K562 (cell line): ENCODE measurements at regions not wholly inside any gene's neighbourhood (a gene's known extent, or its start where the extent isn't known, plus 50 kb on each side); places are given as distances from the start of the nearest gene placed in this dataset.

Source experiments
- ATAC-seq: fragments of 200-7000 bp; cut with Tn5 transposase; 3 replicates; pipeline ENCODE4 v1.9.1; 2020; ENCODE audit warnings: moderate library complexity
- BruUV-seq: library from RNA; stranded (reverse); fragments of 400-500 nt; replicated peaks from 2 replicates; lab custom pipeline; 2021; lab: Mats Ljungman, UMichigan
- CTCF ChIA-PET: fragments of 300-600 bp; formaldehyde crosslinking; extraction: SDS; loops from one replicate; lab custom pipeline; 2021; ENCODE audit warnings: low intra/inter-chr PET ratio; lab: Yijun Ruan, JAX
- POLR2A ChIA-PET: fragments of 300-600, 350-650 bp; sonication (Branson Sonifier 250); formaldehyde crosslinking; extraction: SDS; loops from one replicate; lab custom pipeline; 2021; ENCODE audit warnings: antibody characterized with exemption, inconsistent platforms; lab: Yijun Ruan, JAX
- DNase-seq, 4 experiments: peaks; one replicate each; pipeline versions ENCODE4 v3.0.0 to v3.0.0-alpha.2; 2011 to 2018; ENCODE audit warnings: low spot score in 3 of 4, mixed read lengths in 3 of 4; ENCODE audit errors: extremely low read depth in 1 of 4
- FAIRE-seq: peaks from 2 replicates; lab custom pipeline; 2011; peaks lifted over from hg19 to GRCh38; lab: Jason Lieb, UNC
- H2AFZ ChIP-seq: 2 replicates; pipeline ENCODE4 v1.6.0; 2011; ENCODE audit warnings: low read depth, low read length, control low read depth, inconsistent platforms
- H3K27ac ChIP-seq: fragments of 200-600 bp; 3 replicates; pipeline ENCODE4 v1.8.0; 2011; ENCODE audit warnings: low read depth, mild to moderate bottlenecking, control low read depth, inconsistent platforms, low read length, moderate library complexity, mixed read lengths; ENCODE audit errors: extremely low read depth
- H3K27me3 ChIP-seq, 2 experiments: fragments of 300-600 bp in 1 of 2; 2 replicates in 1 of 2; 3 replicates in 1 of 2; pipeline versions ENCODE4 v1.6.0 to v1.8.0; 2011; ENCODE audit warnings: inconsistent platforms in 2 of 2, low read length in 2 of 2, mild to moderate bottlenecking in 1 of 2, mixed read lengths in 1 of 2, moderate library complexity in 1 of 2; ENCODE audit not compliant: control insufficient read depth in 2 of 2, insufficient read depth in 2 of 2
- H3K36me3 ChIP-seq: fragments of 300-600 bp; 3 replicates; pipeline ENCODE4 v1.8.0; 2011; ENCODE audit warnings: mild to moderate bottlenecking, low read length, inconsistent platforms; ENCODE audit not compliant: control insufficient read depth, insufficient read depth
- H3K4me1 ChIP-seq, 2 experiments: fragments of 200-600 bp in 1 of 2; replicated peaks in 1 of 2; 2 replicates in 1 of 2; 3 replicates in 1 of 2; pipeline versions ENCODE4 v1.5.1 to v1.8.0; 2011; ENCODE audit warnings: inconsistent platforms in 2 of 2, low read length in 2 of 2, mild to moderate bottlenecking in 1 of 2, mixed read lengths in 1 of 2, moderate library complexity in 1 of 2; ENCODE audit not compliant: control insufficient read depth in 2 of 2, insufficient read depth in 2 of 2
- H3K4me2 ChIP-seq: 2 replicates; pipeline ENCODE4 v1.6.1; 2011; ENCODE audit warnings: low read length, control low read depth, inconsistent platforms, mixed read lengths; ENCODE audit not compliant: insufficient read depth
- H3K4me3 ChIP-seq: fragments of 200-600 bp; sonication (generic), shearing (Covaris generic); 2 replicates; pipeline ENCODE4 v1.5.1; 2016; ENCODE audit warnings: control low read depth, inconsistent platforms
- H3K79me2 ChIP-seq: fragments of 200-600 bp; 3 replicates; pipeline ENCODE4 v1.8.0; 2011; ENCODE audit warnings: low read length, inconsistent platforms; ENCODE audit not compliant: control insufficient read depth, insufficient read depth
- H3K9ac ChIP-seq, 2 experiments: 2 replicates each; pipeline versions ENCODE4 v1.6.0 to v1.6.1; 2011; ENCODE audit warnings: low read depth in 2 of 2, low read length in 2 of 2, control low read depth in 1 of 2, inconsistent platforms in 1 of 2, mild to moderate bottlenecking in 1 of 2, mixed read lengths in 1 of 2; ENCODE audit not compliant: insufficient read depth in 1 of 2
- H3K9me1 ChIP-seq: one replicate; pipeline ENCODE4 v1.6.0; 2011; ENCODE audit warnings: inconsistent platforms, mild to moderate bottlenecking, low read length, moderate library complexity; ENCODE audit not compliant: control insufficient read depth, insufficient read depth
- H3K9me3 ChIP-seq: replicated peaks from 2 replicates; pipeline ENCODE4 v1.5.1; 2011; ENCODE audit warnings: low read depth, low read length, inconsistent platforms; ENCODE audit not compliant: control insufficient read depth, insufficient read depth
- H4K20me1 ChIP-seq: replicated peaks from 2 replicates; pipeline ENCODE4 v1.6.1; 2011; ENCODE audit warnings: low read length, inconsistent platforms, mixed read lengths; ENCODE audit not compliant: control insufficient read depth, insufficient read depth
- BDP1 ChIP-seq: IDR thresholded peaks from 3 replicates; pipeline ENCODE4 v1.6.1; 2011; ENCODE audit not compliant: insufficient read length, insufficient read depth
- DDX20 ChIP-seq: fragments of 450-650 bp; IDR thresholded peaks from 2 replicates; pipeline ENCODE4 v1.6.1; 2016; ENCODE audit warnings: missing genetic modification characterization, low read depth, mild to moderate bottlenecking, missing compliant biosample characterization, moderate library complexity
- HDGF ChIP-seq: fragments of 450-650 bp; IDR thresholded peaks from 2 replicates; pipeline ENCODE4 v1.6.1; 2016
- KLF16 ChIP-seq: IDR thresholded peaks from 2 replicates; pipeline ENCODE4 v1.6.1; 2016; ENCODE audit warnings: antibody characterized with exemption
- NELFE ChIP-seq: IDR thresholded peaks from 2 replicates; pipeline ENCODE4 v1.6.1; 2011; ENCODE audit warnings: mild to moderate bottlenecking; ENCODE audit not compliant: insufficient read depth, insufficient read length
- PTRF ChIP-seq: fragments of 450-650 bp; IDR thresholded peaks from 2 replicates; pipeline ENCODE4 v1.6.1; 2016; ENCODE audit warnings: mild to moderate bottlenecking, missing genetic modification characterization, missing compliant biosample characterization
- RBM17 ChIP-seq: fragments of 200-400 bp; formaldehyde crosslinking; IDR thresholded peaks from 2 replicates; pipeline ENCODE4 v1.6.1; 2017; ENCODE audit warnings: low read depth, mild to moderate bottlenecking, low read length, borderline replicate concordance
- SPI1 ChIP-seq: IDR thresholded peaks from 2 replicates; pipeline ENCODE4 v1.6.1; 2011; ENCODE audit warnings: low read depth, low read length, control low read depth, borderline replicate concordance
- TEAD1 ChIP-seq, 2 experiments: fragments of 450-650 bp in 1 of 2; sonication (generic) in 1 of 2; formaldehyde crosslinking; IDR thresholded peaks; 2 replicates each; pipeline versions ENCODE4 v1.4.0 to v1.8.0; 2020 to 2022; ENCODE audit warnings: mild to moderate bottlenecking in 2 of 2, missing genetic modification reagents in 1 of 2
- TFAM ChIP-seq: fragments of 250-450 bp; sonication (Bioruptor Pico); conservative IDR thresholded peaks from 2 replicates; pipeline ENCODE4 v1.5.0; 2021; ENCODE audit warnings: mild to moderate bottlenecking, moderate library complexity
- ZNF444 ChIP-seq: fragments of 250-450 bp; sonication (Bioruptor Pico); IDR thresholded peaks from 2 replicates; pipeline ENCODE4 v1.4.0; 2020; ENCODE audit warnings: mild to moderate bottlenecking, moderate library complexity
- ZNF583 ChIP-seq: fragments of 250-450 bp; sonication (Bioruptor Pico); IDR thresholded peaks from 2 replicates; pipeline ENCODE4 v1.4.0; 2020
- ZNF79 ChIP-seq: fragments of 250-450 bp; sonication (Bioruptor Pico); IDR thresholded peaks from 2 replicates; pipeline ENCODE4 v1.4.0; 2020; ENCODE audit warnings: low read depth, mild to moderate bottlenecking, moderate library complexity
- ZNF830 ChIP-seq: fragments of 250-450 bp; sonication (Bioruptor Pico); IDR thresholded peaks from 2 replicates; pipeline ENCODE4 v1.5.0; 2021; ENCODE audit warnings: mild to moderate bottlenecking
- WGBS: fragments of 100-300 bp; shearing (Covaris generic); methylation state at CpG from one replicate; pipeline ENCODE4 v1.1.6; 2016; ENCODE audit warnings: low coverage, mixed read lengths; ENCODE audit not compliant: insufficient coverage; ENCODE audit errors: missing lambda C conversion rate; 5-methylcytosine and 5-hydroxymethylcytosine counted together
- in situ Hi-C: fragments of 300-500 bp; cut with MboI; formaldehyde crosslinking; loops from 4 replicates; pipeline ENCODE4 v1.15.0; 2018; ENCODE audit warnings: inconsistent platforms, mixed read lengths
- intact Hi-C: fragments of 100-400 bp; cut with micrococcal nuclease; formaldehyde crosslinking; loops from 2 replicates; pipeline ENCODE4 v1.14.2; 2022
- TF ChIP-seq, protein P1 (sequence below): sonication (generic); formaldehyde crosslinking; IDR thresholded peaks from 2 replicates; pipeline ENCODE4 v1.8.1; 2023; ENCODE audit warnings: mild to moderate bottlenecking, missing genetic modification reagents
- TF ChIP-seq, protein P2 (sequence below): fragments of 250-450 bp; sonication (Bioruptor Pico); IDR thresholded peaks from 2 replicates; pipeline ENCODE4 v1.6.1; 2021; ENCODE audit warnings: mild to moderate bottlenecking
- TF ChIP-seq, protein P3 (sequence below): IDR thresholded peaks from 2 replicates; pipeline ENCODE4 v1.6.1; 2014; ENCODE audit warnings: antibody characterized with exemption
- TF ChIP-seq, protein P4 (sequence below): fragments of 250-450 bp; sonication (Bioruptor Pico); IDR thresholded peaks from 2 replicates; pipeline ENCODE4 v1.5.0; 2020; ENCODE audit warnings: mild to moderate bottlenecking

DNA sequence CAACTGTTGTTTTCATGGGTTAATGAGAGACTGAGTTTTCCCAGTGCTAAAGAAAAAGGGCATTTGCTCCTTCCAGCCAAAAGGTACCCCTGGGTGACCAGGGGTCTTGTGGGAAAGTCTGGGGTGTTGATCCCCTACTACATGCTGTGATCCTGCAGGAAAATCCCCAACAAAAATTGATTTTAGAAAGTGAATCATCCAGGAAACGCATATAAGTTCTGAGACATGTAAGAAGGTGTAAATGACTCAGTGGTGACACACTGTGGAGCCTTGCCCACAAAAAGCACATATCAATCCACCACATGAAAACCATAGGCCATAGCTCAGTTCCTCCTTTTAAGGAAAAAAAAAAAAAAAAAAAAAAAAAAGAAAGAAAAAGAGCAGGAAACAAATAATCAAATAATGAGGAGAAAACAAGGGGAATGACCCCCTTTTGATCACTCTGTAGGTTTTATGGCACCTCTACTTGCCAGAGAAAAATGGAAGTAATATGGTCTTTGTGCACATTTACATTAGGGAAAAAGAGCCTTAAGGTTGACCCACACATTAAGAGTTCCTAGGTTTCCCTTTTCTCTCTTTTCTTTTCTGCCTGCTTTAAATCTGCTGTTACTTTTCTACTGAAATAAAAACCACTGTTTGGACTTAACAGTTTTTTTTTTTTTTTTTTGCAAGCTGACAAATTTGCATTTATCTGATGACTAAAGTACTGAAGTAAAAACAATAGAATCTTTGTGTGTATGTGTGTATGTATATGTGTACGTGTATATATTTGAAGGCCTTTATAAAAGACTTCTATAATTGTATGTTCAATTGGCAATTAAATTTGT lies 386.0 kb downstream of the KIF20B start:
- no peaks in the 10 kb centered on the region for H3K9me1 ChIP-seq
- DNase-seq: no peak
- H2AFZ ChIP-seq: no peak overlapping the region
- no peaks in the 10 kb centered on the region for H3K36me3 ChIP-seq
- no TSS peak for BruUV-seq
- TF ChIP-seq, protein P1, sequence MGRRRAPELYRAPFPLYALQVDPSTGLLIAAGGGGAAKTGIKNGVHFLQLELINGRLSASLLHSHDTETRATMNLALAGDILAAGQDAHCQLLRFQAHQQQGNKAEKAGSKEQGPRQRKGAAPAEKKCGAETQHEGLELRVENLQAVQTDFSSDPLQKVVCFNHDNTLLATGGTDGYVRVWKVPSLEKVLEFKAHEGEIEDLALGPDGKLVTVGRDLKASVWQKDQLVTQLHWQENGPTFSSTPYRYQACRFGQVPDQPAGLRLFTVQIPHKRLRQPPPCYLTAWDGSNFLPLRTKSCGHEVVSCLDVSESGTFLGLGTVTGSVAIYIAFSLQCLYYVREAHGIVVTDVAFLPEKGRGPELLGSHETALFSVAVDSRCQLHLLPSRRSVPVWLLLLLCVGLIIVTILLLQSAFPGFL (CRISPR knock-in tag): no peak
- TF ChIP-seq, protein P2, sequence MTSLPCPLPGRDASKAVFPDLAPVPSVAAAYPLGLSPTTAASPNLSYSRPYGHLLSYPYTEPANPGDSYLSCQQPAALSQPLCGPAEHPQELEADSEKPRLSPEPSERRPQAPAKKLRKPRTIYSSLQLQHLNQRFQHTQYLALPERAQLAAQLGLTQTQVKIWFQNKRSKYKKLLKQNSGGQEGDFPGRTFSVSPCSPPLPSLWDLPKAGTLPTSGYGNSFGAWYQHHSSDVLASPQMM (CRISPR knock-in tag): no peak
- TF ChIP-seq TEAD1 (CRISPR knock-in tag; IDR thresholded peaks at IDR 0.05) (no peak), HDGF (no peak), SPI1 (no peak), ZNF79 (no peak), BDP1 (no peak), TFAM (CRISPR knock-in tag) (no peak), NELFE (no peak), PTRF (tag) (no peak), KLF16 (no peak), DDX20 (tag) (no peak), ZNF444 (CRISPR knock-in tag) (no peak), ZNF830 (no peak), ZNF583 (CRISPR knock-in tag) (no peak), RBM17 (no peak)
- TF ChIP-seq, protein P3, sequence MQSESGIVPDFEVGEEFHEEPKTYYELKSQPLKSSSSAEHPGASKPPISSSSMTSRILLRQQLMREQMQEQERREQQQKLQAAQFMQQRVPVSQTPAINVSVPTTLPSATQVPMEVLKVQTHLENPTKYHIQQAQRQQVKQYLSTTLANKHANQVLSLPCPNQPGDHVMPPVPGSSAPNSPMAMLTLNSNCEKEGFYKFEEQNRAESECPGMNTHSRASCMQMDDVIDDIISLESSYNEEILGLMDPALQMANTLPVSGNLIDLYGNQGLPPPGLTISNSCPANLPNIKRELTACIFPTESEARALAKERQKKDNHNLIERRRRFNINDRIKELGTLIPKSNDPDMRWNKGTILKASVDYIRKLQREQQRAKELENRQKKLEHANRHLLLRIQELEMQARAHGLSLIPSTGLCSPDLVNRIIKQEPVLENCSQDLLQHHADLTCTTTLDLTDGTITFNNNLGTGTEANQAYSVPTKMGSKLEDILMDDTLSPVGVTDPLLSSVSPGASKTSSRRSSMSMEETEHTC: no peak
- TF ChIP-seq, protein P4, sequence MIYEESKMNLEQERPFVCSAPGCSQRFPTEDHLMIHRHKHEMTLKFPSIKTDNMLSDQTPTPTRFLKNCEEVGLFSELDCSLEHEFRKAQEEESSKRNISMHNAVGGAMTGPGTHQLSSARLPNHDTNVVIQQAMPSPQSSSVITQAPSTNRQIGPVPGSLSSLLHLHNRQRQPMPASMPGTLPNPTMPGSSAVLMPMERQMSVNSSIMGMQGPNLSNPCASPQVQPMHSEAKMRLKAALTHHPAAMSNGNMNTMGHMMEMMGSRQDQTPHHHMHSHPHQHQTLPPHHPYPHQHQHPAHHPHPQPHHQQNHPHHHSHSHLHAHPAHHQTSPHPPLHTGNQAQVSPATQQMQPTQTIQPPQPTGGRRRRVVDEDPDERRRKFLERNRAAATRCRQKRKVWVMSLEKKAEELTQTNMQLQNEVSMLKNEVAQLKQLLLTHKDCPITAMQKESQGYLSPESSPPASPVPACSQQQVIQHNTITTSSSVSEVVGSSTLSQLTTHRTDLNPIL: no peak
- H3K4me2 ChIP-seq: no peak overlapping the region
- H3K9me3 ChIP-seq: no peaks in the 10 kb centered on the region
- H3K27me3 ChIP-seq: no peaks in the 10 kb centered on the region
- no peak for FAIRE-seq
- in situ Hi-C loops (no loop called here), intact Hi-C loops (no loop called here)
- no peak overlapping the region for H3K27ac ChIP-seq
- ChIA-PET POLR2A (no interaction called here), CTCF (no interaction called here)
- H3K9ac ChIP-seq: no peak overlapping the region
- H4K20me1 ChIP-seq: no peaks in the 10 kb centered on the region
- H3K79me2 ChIP-seq: no peaks in the 10 kb centered on the region
- 0% methylated on average over 2 of the region's 2 CpGs for WGBS
- no peaks in the 10 kb centered on the region for H3K4me1 ChIP-seq
- no peak for ATAC-seq
- H3K4me3 ChIP-seq: no peak overlapping the region
